ENCODE measurements at regions not wholly inside any gene's neighbourhood (a gene's known extent, or its start where the extent isn't known, plus 50 kb on each side); places are given as distances from the start of the nearest gene placed in this dataset.

DNA sequence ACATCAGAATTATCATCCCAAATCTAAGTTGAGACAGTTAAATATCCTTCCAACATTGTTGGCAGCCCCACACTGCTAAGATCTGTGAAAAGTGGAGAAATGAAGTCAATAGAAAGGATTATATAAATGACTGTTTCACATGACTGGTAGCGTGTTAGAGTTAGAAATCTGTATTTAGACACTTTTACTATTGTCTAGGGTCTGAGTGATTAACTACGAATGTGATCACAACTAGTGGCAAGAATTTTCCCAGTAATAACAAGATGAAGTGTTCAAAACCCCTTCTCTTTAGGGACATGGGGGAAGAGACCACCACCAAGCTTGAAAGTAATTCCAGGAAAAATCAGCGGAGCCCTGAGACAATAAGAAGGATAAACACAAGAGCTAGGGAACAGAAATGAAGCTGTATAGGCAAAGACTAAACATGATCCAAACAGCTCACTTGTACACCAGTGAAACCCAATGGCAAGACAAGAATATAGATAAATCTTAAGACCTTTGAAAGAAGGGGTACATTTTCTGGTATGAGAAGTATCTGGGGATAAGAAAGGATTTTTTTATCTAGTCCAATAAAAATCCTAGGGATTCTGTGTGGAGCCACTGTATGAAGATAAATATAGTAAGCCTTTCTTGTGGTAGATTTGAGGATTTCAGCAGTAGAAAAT is 646.6 kb upstream of the USP24 start:
- no peaks in the 10 kb centered on the region for H3K4me1 Mint-ChIP-seq (ENCODE audit: low read depth, unreplicated experiment)
- H3K9me3 Mint-ChIP-seq (ENCODE audit: unreplicated experiment), result no peaks in the 10 kb centered on the region
- no peak for DNase-seq
- no peak overlapping the region for H3K27ac Mint-ChIP-seq (ENCODE audit: unreplicated experiment)
- H3K27me3 Mint-ChIP-seq (ENCODE audit: unreplicated experiment), result no peaks in the 10 kb centered on the region
- no peak for TF ChIP-seq CTCF (IDR thresholded peaks at IDR 0.05; ENCODE audit: partially characterized antibody, unreplicated experiment)
- H3K4me3 Mint-ChIP-seq (ENCODE audit: unreplicated experiment), result no peak overlapping the region
- H3K36me3 Mint-ChIP-seq (ENCODE audit: unreplicated experiment), result no peaks in the 10 kb centered on the region

DNA sequence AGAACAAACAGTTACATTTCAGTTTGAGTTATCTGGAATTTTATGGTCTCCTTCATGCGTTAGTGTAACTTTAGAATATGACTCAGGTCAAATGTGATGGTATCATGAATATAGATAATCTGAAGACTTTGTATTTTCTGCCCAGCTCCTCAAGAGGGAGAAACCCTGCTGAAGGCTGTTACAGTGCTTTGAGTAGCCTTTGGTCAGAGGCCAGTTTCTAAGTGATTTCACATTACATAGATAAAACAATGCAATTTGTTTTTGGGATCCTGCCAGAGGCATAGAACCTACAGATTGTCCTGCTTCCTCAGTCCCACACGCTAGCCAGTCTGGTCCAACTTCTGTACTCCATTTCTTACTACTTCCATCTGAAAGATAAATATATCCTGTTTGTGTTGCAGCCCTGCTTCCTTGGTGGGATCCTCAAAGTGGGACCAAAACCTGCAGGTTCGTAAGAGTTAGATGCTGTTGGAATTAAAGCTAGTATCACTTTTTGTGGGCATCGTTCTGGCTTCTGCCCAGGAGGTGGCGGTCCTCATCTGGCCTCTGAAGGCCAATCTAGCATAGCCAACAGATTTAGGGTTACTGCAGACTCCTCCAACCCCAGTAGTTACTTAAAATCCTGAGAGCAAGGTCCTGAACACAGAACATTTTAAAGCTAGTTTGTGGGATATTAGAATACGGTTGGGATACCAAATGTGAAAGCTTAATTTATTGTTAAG is 645.8 kb upstream of the USP24 start:
- Mint-ChIP-seq H3K27me3 (ENCODE audit: unreplicated experiment) (no peaks in the 10 kb centered on the region), H3K4me3 (ENCODE audit: unreplicated experiment) (no peak overlapping the region), H3K36me3 (ENCODE audit: unreplicated experiment) (no peaks in the 10 kb centered on the region), H3K27ac (ENCODE audit: unreplicated experiment) (no peak overlapping the region), H3K9me3 (ENCODE audit: unreplicated experiment) (no peaks in the 10 kb centered on the region), H3K4me1 (ENCODE audit: low read depth, unreplicated experiment) (no peaks in the 10 kb centered on the region)
- DNase-seq, result no peak
- no peak for TF ChIP-seq CTCF (IDR thresholded peaks at IDR 0.05; ENCODE audit: partially characterized antibody, unreplicated experiment)

DNA sequence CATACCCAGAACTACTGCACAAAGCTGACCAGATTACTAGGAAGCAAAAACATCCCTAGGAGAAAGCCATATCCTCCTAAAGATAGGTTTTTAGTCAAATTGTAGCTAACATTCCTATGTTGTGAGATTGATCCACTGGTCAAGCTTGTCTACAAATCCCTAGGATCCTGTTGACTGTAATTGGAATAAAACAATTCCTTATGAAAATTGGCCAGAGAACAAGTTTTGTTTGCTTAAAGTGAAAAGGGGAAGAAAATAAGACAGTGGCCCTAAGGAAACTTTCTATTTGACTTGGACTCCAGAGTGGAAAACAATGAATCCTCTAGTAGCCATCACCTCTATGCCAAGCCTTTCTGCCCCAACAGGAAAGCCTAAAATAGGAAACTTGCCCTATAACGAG is 645.2 kb upstream of the USP24 start:
- Mint-ChIP-seq H3K9me3 (ENCODE audit: unreplicated experiment) (no peaks in the 10 kb centered on the region), H3K4me3 (ENCODE audit: unreplicated experiment) (no peak overlapping the region), H3K27ac (ENCODE audit: unreplicated experiment) (no peak overlapping the region), H3K36me3 (ENCODE audit: unreplicated experiment) (no peaks in the 10 kb centered on the region), H3K27me3 (ENCODE audit: unreplicated experiment) (no peaks in the 10 kb centered on the region), H3K4me1 (ENCODE audit: low read depth, unreplicated experiment) (no peaks in the 10 kb centered on the region)
- TF ChIP-seq CTCF (IDR thresholded peaks at IDR 0.05; ENCODE audit: partially characterized antibody, unreplicated experiment), result no peak
- no peak for DNase-seq

DNA sequence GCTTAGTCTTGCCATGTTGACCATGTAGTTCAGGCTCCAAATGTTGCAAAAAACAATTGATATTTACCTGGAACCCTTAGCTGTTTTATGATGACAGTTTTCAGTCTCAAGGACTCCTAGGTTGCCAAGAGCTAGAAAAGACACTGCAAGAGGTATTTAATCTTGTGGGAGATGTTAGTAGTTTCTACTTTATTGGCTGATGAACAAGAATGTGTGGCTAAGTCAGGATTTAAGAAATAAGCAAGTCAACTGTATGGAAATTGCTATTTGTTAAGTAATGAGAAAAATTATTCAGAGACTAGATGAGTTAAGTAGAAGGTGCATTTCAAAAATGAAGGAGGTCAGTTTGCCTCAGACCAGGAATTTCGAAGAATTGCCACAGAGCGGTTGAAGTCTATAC is 639.7 kb upstream of the USP24 start:
- Mint-ChIP-seq H3K4me3 (ENCODE audit: unreplicated experiment) (no peak overlapping the region), H3K27me3 (ENCODE audit: unreplicated experiment) (no peaks in the 10 kb centered on the region), H3K36me3 (ENCODE audit: unreplicated experiment) (no peaks in the 10 kb centered on the region), H3K4me1 (ENCODE audit: low read depth, unreplicated experiment) (no peaks in the 10 kb centered on the region), H3K9me3 (ENCODE audit: unreplicated experiment) (no peaks in the 10 kb centered on the region), H3K27ac (ENCODE audit: unreplicated experiment) (no peak overlapping the region)
- TF ChIP-seq CTCF (IDR thresholded peaks at IDR 0.05; ENCODE audit: partially characterized antibody, unreplicated experiment), result no peak
- DNase-seq, result no peak

- Mint-ChIP-seq H3K9me3 (ENCODE audit: unreplicated experiment) (peaks cover 6% of the 10 kb centered on the region), H3K27me3 (ENCODE audit: unreplicated experiment) (peaks cover 3% of the 10 kb centered on the region), H3K4me3 (ENCODE audit: unreplicated experiment) (no peak overlapping the region), H3K36me3 (ENCODE audit: unreplicated experiment) (no peaks in the 10 kb centered on the region), H3K27ac (ENCODE audit: unreplicated experiment) (no peak overlapping the region), H3K4me1 (ENCODE audit: low read depth, unreplicated experiment) (no peaks in the 10 kb centered on the region)
- no peak for TF ChIP-seq CTCF (IDR thresholded peaks at IDR 0.05; ENCODE audit: partially characterized antibody, unreplicated experiment)
- DNase-seq, result no peak
These were observed 633.7 kb upstream of the USP24 start for GRCh38 chr1:55848906-55849305.

Data from glutamatergic neuron (in vitro differentiated cells).